SH-SY5Y (cell line): ENCODE measurements at regions not wholly inside any gene's neighbourhood (a gene's known extent, or its start where the extent isn't known, plus 50 kb on each side); places are given as distances from the start of the nearest gene placed in this dataset.

Experiments
- GATA2 ChIP-seq: IDR thresholded peaks from 2 replicates; pipeline ENCODE4 v1.6.1; 2011; ENCODE audit warnings: mild to moderate bottlenecking, low read depth, low read length
- GATA3 ChIP-seq: IDR thresholded peaks from 2 replicates; pipeline ENCODE4 v1.6.1; 2011; ENCODE audit warnings: low read depth, mild to moderate bottlenecking, low read length, moderate library complexity

GRCh38 chr1:62962014-62962812 lies 178.3 kb downstream of the ATG4C start:
- TF ChIP-seq GATA3 = no peak
- TF ChIP-seq GATA2 = no peak

GRCh38 chr1:62962901-62963776 lies 179.2 kb downstream of the ATG4C start:
- no peak for TF ChIP-seq GATA2
- TF ChIP-seq GATA3 = no peak

GRCh38 chr1:62964141-62964540 lies 180.2 kb downstream of the ATG4C start:
- no peak for TF ChIP-seq GATA3
- no peak for TF ChIP-seq GATA2

- TF ChIP-seq GATA2 = no peak
- TF ChIP-seq GATA3 = no peak
Observed at GRCh38 chr1:62967031-62967430, 183.1 kb downstream of the ATG4C start.

- TF ChIP-seq GATA3 (no peak), GATA2 (no peak)
Observed at GRCh38 chr1:62977366-62977765, 193.4 kb downstream of the ATG4C start.

GRCh38 chr1:62978741-62979140 lies 194.8 kb downstream of the ATG4C start:
- TF ChIP-seq GATA3 = no peak
- no peak for TF ChIP-seq GATA2

GRCh38 chr1:62981434-62981833 lies 197.5 kb downstream of the ATG4C start:
- TF ChIP-seq GATA3 (no peak), GATA2 (no peak)

GRCh38 chr1:62988867-62989266 lies 204.9 kb downstream of the ATG4C start:
- TF ChIP-seq GATA2 (no peak), GATA3 (no peak)

GRCh38 chr1:62989497-62989896 lies 205.6 kb downstream of the ATG4C start:
- TF ChIP-seq GATA2 = no peak
- TF ChIP-seq GATA3 = no peak

GRCh38 chr1:62991152-62991551 lies 207.2 kb downstream of the ATG4C start:
- TF ChIP-seq GATA3 = no peak
- TF ChIP-seq GATA2 = no peak

GRCh38 chr1:62993844-62994243 lies 209.9 kb downstream of the ATG4C start:
- TF ChIP-seq GATA2 = no peak

GRCh38 chr1:62995173-62995572 lies 211.2 kb downstream of the ATG4C start:
- TF ChIP-seq GATA2 (no peak), GATA3 (no peak)

GRCh38 chr1:62997884-62998283 lies 214.0 kb downstream of the ATG4C start:
- no peak for TF ChIP-seq GATA3
- no peak for TF ChIP-seq GATA2

GRCh38 chr1:62998845-62999649 lies 215.1 kb downstream of the ATG4C start:
- TF ChIP-seq GATA2 (no peak), GATA3 (no peak)

- no peak for TF ChIP-seq GATA3
Observed at GRCh38 chr1:63000508-63000907, 216.6 kb downstream of the ATG4C start.
